ENCODE measurements at regions not wholly inside any gene's neighbourhood (a gene's known extent, or its start where the extent isn't known, plus 50 kb on each side); places are given as distances from the start of the nearest gene placed in this dataset.

DNA sequence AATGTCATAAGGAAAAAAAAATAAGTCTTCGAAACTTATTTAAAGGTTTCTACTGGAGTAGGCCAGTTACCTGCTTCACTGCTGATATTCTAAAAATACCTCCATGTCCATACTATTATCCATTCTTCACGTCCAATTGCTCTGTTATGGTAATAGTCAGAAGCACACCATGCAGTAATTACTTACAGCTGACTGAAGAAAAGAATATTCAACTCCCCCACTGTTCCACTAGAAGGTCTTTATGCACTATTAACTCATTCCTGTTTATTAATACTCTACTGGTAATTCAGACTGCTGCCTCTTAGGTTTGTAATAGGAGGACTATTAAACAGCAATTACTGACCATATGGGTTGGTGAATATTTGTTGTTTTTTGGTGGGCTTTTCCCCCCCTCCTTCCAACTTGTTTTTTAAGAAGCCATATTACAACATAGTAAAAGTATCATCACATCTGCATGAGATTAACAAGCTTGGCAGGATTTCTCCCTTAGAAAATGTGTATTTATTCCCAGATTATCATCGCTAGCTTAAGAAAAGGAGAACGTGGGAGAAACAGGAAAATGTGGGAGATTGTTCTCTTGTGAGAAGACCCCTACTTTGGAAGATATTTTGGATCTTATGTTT lies 806.4 kb upstream of the FANCL start:
- TF ChIP-seq, protein P1, sequence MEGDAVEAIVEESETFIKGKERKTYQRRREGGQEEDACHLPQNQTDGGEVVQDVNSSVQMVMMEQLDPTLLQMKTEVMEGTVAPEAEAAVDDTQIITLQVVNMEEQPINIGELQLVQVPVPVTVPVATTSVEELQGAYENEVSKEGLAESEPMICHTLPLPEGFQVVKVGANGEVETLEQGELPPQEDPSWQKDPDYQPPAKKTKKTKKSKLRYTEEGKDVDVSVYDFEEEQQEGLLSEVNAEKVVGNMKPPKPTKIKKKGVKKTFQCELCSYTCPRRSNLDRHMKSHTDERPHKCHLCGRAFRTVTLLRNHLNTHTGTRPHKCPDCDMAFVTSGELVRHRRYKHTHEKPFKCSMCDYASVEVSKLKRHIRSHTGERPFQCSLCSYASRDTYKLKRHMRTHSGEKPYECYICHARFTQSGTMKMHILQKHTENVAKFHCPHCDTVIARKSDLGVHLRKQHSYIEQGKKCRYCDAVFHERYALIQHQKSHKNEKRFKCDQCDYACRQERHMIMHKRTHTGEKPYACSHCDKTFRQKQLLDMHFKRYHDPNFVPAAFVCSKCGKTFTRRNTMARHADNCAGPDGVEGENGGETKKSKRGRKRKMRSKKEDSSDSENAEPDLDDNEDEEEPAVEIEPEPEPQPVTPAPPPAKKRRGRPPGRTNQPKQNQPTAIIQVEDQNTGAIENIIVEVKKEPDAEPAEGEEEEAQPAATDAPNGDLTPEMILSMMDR (IDR thresholded peaks at IDR 0.05), result no peak
- POLR2A ChIA-PET, result no interaction called here
- Histone ChIP-seq H3K27me3 (ENCODE audit: control insufficient read depth, insufficient read depth, low read length) (no peaks in the 10 kb centered on the region), H3K9me3 (ENCODE audit: control insufficient read depth, insufficient read depth, low read depth, low read length) (no peaks in the 10 kb centered on the region), H3K27ac (ENCODE audit: low read length) (no peak overlapping the region), H3K4me3 (ENCODE audit: low read depth in 2 of 2, low read length in 2 of 2) (no peak overlapping the region), H3K4me1 (ENCODE audit: control insufficient read depth, insufficient read depth, low read length) (no peaks in the 10 kb centered on the region), H3K36me3 (ENCODE audit: control insufficient read depth, insufficient read depth, low read length) (no peaks in the 10 kb centered on the region)
- no TSS peak for BruUV-seq (replicated peaks)
- ATAC-seq (no peak), DNase-seq (ENCODE audit: low read depth, low spot score) (no peak)
- intact Hi-C loops (cut with micrococcal nuclease; ENCODE audit: unreplicated experiment) (no loop called here), in situ Hi-C loops (cut with HindIII; ENCODE audit: low pct_unique_long_range_greater_than_20kb, low sequenced_read_pairs) (no loop called here)
- CTCF ChIA-PET, result no interaction called here

DNA sequence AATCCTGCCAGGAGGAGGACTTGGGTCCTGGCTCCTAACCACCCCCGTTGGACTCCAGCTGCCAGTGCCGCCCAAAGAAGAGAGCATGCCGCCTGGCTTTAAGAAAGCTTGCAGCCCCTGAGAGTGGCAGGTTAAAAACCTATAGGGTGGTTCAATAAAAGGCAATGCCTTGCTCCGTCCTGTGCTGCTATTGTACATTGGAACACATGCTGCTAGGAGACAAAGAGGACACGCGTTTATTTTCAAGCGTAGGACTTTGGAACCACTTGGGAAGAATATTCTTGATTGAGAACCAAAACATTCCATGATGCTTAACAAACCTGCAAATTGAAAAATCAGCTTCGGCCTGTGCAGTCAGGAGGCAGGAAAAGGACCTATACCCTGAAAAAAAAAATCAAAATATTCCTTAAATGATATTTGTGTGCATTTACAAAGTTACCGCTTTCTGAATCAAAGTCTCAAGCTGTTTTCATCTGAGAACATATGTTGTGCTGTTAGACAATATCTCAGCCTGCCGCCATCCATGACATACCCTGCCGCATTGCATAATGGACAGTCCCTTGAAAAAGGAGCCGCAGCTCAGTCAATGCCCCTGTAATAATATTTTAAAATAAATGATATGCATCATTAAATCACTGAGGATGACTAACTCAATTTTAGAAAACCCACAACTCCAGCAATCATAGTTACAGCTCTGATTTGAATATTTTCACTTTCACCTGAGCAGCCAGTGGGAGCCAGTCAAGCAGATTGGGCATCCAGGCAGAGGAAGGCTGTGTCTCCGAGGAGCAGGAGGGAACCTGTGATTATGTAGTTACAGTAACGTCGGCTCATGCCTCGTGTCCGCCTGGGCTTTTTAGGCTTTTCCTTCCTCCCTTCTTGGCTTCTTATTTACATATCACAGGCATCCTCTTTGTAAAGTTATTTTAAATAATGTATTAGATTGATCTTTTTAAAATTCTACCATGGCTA lies 805.6 kb upstream of the FANCL start:
- no peaks in the 10 kb centered on the region for H3K27me3 ChIP-seq (ENCODE audit: control insufficient read depth, insufficient read depth, low read length)
- DNase-seq (ENCODE audit: low read depth, low spot score) (no peak), ATAC-seq (no peak)
- no peak overlapping the region for H3K27ac ChIP-seq (ENCODE audit: low read length)
- TF ChIP-seq, protein P1 (IDR thresholded peaks at IDR 0.05), result no peak
- TF ChIP-seq, protein P2, sequence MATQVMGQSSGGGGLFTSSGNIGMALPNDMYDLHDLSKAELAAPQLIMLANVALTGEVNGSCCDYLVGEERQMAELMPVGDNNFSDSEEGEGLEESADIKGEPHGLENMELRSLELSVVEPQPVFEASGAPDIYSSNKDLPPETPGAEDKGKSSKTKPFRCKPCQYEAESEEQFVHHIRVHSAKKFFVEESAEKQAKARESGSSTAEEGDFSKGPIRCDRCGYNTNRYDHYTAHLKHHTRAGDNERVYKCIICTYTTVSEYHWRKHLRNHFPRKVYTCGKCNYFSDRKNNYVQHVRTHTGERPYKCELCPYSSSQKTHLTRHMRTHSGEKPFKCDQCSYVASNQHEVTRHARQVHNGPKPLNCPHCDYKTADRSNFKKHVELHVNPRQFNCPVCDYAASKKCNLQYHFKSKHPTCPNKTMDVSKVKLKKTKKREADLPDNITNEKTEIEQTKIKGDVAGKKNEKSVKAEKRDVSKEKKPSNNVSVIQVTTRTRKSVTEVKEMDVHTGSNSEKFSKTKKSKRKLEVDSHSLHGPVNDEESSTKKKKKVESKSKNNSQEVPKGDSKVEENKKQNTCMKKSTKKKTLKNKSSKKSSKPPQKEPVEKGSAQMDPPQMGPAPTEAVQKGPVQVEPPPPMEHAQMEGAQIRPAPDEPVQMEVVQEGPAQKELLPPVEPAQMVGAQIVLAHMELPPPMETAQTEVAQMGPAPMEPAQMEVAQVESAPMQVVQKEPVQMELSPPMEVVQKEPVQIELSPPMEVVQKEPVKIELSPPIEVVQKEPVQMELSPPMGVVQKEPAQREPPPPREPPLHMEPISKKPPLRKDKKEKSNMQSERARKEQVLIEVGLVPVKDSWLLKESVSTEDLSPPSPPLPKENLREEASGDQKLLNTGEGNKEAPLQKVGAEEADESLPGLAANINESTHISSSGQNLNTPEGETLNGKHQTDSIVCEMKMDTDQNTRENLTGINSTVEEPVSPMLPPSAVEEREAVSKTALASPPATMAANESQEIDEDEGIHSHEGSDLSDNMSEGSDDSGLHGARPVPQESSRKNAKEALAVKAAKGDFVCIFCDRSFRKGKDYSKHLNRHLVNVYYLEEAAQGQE (IDR thresholded peaks at IDR 0.05; ENCODE audit: insufficient read depth in 1 of 2, low read depth in 2 of 2, low read length in 1 of 2), result no peak
- no peak for TF ChIP-seq SIN3A (IDR thresholded peaks at IDR 0.05; ENCODE audit: borderline replicate concordance, insufficient read depth, low read depth, low read length)
- no peak for TF ChIP-seq TCF7L2 (IDR thresholded peaks at IDR 0.05; ENCODE audit: low read depth, low read length)
- no peak for TF ChIP-seq POLR2AphosphoS5 (IDR thresholded peaks at IDR 0.05; ENCODE audit: low read depth, low read length)
- ChIA-PET POLR2A (no interaction called here), CTCF (no interaction called here)
- H3K36me3 ChIP-seq (ENCODE audit: control insufficient read depth, insufficient read depth, low read length), result no peaks in the 10 kb centered on the region
- no peaks in the 10 kb centered on the region for H3K9me3 ChIP-seq (ENCODE audit: control insufficient read depth, insufficient read depth, low read depth, low read length)
- H3K4me1 ChIP-seq (ENCODE audit: control insufficient read depth, insufficient read depth, low read length), result no peaks in the 10 kb centered on the region
- intact Hi-C loops (cut with micrococcal nuclease; ENCODE audit: unreplicated experiment) (no loop called here), in situ Hi-C loops (cut with HindIII; ENCODE audit: low pct_unique_long_range_greater_than_20kb, low sequenced_read_pairs) (no loop called here)
- no peak overlapping the region for H3K4me3 ChIP-seq (ENCODE audit: low read depth in 2 of 2, low read length in 2 of 2)
- BruUV-seq (replicated peaks), result no TSS peak
